ENCODE measurements at regions not wholly inside any gene's neighbourhood (a gene's known extent, or its start where the extent isn't known, plus 50 kb on each side); places are given as distances from the start of the nearest gene placed in this dataset.

DNA sequence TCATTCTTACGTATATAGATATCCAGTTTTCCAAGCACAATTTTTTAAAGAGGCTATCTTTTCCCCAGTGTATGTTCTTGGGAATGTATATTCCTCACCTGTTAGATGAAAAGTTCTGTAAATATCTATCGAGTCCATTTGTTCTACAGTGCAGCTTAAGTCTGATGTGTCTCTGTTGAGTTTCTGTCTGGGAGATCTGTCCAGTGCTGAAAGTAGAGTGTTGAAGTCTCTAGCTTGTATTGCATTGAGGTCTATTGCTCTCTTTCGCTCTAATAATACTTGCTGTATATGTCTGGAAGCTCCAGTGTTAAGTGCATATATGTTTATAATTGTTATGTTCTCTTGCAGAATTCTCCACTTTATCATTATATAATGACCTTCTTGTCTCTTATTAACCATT lies 373.1 kb downstream of the PPARGC1A start:
- TF ChIP-seq, protein P1, sequence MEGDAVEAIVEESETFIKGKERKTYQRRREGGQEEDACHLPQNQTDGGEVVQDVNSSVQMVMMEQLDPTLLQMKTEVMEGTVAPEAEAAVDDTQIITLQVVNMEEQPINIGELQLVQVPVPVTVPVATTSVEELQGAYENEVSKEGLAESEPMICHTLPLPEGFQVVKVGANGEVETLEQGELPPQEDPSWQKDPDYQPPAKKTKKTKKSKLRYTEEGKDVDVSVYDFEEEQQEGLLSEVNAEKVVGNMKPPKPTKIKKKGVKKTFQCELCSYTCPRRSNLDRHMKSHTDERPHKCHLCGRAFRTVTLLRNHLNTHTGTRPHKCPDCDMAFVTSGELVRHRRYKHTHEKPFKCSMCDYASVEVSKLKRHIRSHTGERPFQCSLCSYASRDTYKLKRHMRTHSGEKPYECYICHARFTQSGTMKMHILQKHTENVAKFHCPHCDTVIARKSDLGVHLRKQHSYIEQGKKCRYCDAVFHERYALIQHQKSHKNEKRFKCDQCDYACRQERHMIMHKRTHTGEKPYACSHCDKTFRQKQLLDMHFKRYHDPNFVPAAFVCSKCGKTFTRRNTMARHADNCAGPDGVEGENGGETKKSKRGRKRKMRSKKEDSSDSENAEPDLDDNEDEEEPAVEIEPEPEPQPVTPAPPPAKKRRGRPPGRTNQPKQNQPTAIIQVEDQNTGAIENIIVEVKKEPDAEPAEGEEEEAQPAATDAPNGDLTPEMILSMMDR (IDR thresholded peaks at IDR 0.05; ENCODE audit: insufficient read depth, low read depth, low read length, missing control alignments), result no peak
- H3K4me3 ChIP-seq (ENCODE audit: low read depth, low read length), result no peak overlapping the region
- DNase-seq (ENCODE audit: low read depth), result no peak

DNA sequence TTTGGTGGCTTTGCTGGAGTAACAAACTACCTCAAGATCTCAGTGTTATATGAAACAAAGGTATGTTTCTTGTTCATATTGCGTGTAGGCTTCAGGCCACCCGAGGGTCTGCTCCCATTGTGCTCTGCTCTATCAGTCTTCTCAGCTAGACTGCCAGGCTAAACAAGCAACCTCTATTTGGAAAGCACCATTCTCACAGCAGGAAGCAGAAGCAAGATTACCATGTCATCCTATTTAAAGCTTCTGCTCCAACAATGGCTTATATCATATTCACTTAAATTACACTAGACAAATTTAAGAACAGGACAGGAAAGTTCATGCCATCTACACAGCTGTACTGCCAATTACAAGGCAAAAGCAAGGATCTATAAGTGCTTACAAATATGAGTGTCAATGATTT lies 385.8 kb downstream of the PPARGC1A start:
- no peak overlapping the region for H3K4me3 ChIP-seq (ENCODE audit: low read depth, low read length)
- no peak for DNase-seq (ENCODE audit: low read depth)
- TF ChIP-seq, protein P1 (IDR thresholded peaks at IDR 0.05; ENCODE audit: insufficient read depth, low read depth, low read length, missing control alignments), result no peak

DNA sequence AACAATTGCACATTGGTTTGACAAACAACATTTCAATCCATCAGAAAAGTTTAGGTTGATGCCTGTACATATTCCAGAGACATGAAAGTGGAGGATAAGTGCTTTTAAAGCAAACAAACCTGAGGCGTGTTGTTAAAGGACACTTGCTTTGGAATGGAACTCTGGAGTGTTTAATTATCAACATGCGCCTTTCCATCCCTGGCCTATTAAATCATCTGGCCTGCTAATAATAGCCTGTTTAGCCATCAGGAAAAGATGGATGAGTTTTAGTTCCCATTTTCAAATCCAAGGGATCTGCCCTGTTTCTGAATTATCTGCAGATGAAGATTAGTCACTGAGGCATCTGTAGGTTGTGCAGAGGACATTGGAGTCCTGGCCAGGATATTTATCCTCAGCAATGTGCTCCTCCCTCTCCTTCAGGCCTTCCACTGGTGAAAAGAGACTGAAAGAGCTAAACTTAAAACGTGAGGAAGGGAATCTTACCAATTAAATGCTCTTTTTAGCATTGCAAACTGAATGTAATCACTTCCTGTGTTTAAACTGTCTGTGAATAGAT lies 388.9 kb downstream of the PPARGC1A start:
- TF ChIP-seq, protein P1 (IDR thresholded peaks at IDR 0.05; ENCODE audit: insufficient read depth, low read depth, low read length, missing control alignments), result no peak
- DNase-seq (ENCODE audit: low read depth), result no peak
- H3K4me3 ChIP-seq (ENCODE audit: low read depth, low read length), result no peak overlapping the region

DNA sequence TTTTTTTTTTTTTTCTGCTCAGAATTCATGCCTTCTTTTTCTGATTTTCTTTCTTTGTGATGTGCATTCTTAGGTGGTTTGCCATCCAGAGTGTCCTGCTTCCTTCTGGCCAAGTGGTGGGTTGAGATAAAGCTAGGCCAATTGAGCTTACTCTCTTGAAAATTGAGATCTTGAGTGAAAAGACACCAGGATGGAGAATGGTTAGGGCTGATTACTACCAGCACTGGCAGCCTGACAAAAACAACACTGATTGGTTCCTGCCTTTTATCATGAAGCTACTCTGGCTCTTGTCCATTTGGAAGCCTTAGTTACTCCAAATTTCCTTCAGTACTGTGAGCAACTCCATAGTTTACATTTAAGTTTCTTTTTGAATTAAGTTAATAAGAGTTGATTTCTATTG lies 404.0 kb downstream of the PPARGC1A start:
- TF ChIP-seq, protein P1 (IDR thresholded peaks at IDR 0.05; ENCODE audit: insufficient read depth, low read depth, low read length, missing control alignments), result no peak
- no peak overlapping the region for H3K4me3 ChIP-seq (ENCODE audit: low read depth, low read length)
- no peak for DNase-seq (ENCODE audit: low read depth)

DNA sequence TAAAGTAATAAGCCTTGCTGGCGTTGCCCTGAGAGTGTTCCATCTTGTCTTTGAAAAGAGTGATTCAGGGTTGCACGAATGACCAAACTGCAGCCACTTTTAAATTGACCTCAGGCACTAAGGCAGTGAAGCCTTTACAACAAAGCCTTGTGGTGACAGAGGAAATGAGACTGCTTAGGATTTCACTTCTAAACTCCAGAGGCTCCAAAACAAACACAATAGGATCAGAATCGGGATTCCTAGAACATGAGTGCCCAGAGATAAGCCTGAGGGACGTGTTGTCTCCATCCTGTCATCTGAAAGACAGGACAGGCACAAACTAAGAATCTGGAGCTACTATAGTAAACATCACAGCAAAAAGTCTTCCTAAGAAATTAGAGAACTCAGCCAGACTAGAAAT lies 405.2 kb downstream of the PPARGC1A start:
- TF ChIP-seq, protein P1 (IDR thresholded peaks at IDR 0.05; ENCODE audit: insufficient read depth, low read depth, low read length, missing control alignments), result no peak
- no peak for DNase-seq (ENCODE audit: low read depth)
- no peak overlapping the region for H3K4me3 ChIP-seq (ENCODE audit: low read depth, low read length)

DNA sequence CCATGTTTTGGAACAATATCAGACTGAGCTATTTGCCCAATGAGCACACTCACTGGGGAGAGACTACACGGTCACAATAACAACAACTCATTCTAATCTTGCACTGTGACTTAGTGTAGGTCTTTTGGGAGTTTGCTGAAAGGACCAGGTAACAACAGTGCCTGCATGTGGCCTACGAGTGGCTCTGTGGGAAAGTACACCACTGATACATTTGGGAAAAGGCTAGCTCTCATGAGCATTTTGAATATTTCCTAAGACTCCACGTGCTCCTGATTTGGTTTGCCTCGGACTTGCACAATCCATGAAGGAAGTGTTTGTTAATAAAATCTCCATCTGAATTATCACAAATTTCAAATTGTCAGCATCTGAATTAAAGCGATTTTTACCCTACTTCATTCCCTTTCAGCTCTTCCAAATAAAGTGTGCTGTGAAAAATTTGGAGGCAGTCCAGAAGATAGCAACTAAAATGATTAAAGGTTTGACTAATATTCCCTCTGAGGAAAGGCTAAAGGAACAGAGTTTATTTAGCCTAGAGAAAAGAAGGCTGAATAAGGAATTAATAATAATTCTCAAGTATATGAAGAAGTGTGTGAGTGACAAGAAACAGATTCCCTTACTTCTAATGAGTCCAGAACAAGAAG lies 406.4 kb downstream of the PPARGC1A start:
- TF ChIP-seq, protein P1 (IDR thresholded peaks at IDR 0.05; ENCODE audit: insufficient read depth, low read depth, low read length, missing control alignments), result no peak
- no peak for DNase-seq (ENCODE audit: low read depth)

DNA sequence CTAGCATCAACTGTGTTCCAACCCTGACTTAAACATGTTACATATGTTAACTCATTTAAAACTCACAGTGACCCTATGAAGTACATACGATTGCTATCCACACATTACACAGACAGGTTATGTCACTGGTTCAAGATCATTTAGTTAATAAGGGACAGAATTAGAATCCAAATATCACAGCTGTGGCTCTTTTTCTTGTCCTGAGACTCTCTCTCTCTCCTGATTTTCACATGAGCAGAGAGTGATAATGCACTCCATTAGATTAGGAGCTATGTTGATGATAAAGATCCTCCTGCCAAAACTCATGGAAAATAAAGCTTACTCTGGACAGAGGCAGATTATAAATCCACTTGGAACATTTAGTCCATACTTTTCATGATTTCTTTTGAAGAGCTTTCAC lies 408.3 kb downstream of the PPARGC1A start:
- H3K4me3 ChIP-seq (ENCODE audit: low read depth, low read length), result no peak overlapping the region
- no peak for DNase-seq (ENCODE audit: low read depth)
- TF ChIP-seq, protein P1 (IDR thresholded peaks at IDR 0.05; ENCODE audit: insufficient read depth, low read depth, low read length, missing control alignments), result no peak

More for the DNA sequence above, 406.4 kb downstream of the PPARGC1A start:
- H3K4me3 ChIP-seq (ENCODE audit: low read depth, low read length), result no peak overlapping the region

Measured in GM12865 (cell line).